Transverse colon (tissue), 4 donors: ENCODE measurements at regions not wholly inside any gene's neighbourhood (a gene's known extent, or its start where the extent isn't known, plus 50 kb on each side); places are given as distances from the start of the nearest gene placed in this dataset.

Experiments used
- DNase-seq: peaks from one replicate; pipeline ENCODE4 v3.0.0-alpha.2; 2019
- H3K27ac ChIP-seq, 4 donors: fragments of 200-600 bp; sonication (generic); 2 replicates each; pipeline ENCODE4 v1.5.1; 2016 to 2018; ENCODE audit warnings: inconsistent platforms in 4 of 4
- H3K27me3 ChIP-seq: fragments of 200-600 bp; sonication (generic); 2 replicates; pipeline ENCODE4 v1.5.1; 2017; ENCODE audit warnings: inconsistent platforms
- H3K36me3 ChIP-seq, 4 donors: fragments of 200-600 bp; sonication (generic); 2 replicates each; pipeline ENCODE4 v1.5.1; 2017 to 2019; ENCODE audit warnings: inconsistent platforms in 4 of 4
- H3K4me1 ChIP-seq, 4 donors: fragments of 200-600 bp; sonication (generic); 2 replicates each; pipeline ENCODE4 v1.5.1; 2017 to 2020; ENCODE audit warnings: inconsistent platforms in 4 of 4
- H3K4me3 ChIP-seq, 4 donors: fragments of 200-600 bp; sonication (generic); 1 replicate in 1 of 4; 2 replicates in 3 of 4; pipeline versions ENCODE4 v1.5.1 to v1.6.1; 2017 to 2019; ENCODE audit warnings: inconsistent platforms in 4 of 4
- H3K9me3 ChIP-seq, 2 donors: fragments of 200-600 bp; sonication (generic); 2 replicates each; pipeline ENCODE4 v1.5.1; 2017 to 2019; ENCODE audit warnings: inconsistent platforms in 2 of 2
- EP300 ChIP-seq: sonication (generic); formaldehyde crosslinking; IDR thresholded peaks from one replicate; pipeline ENCODE4 v1.6.1; 2017; ENCODE audit warnings: antibody characterized with exemption, low read depth
- POLR2A ChIP-seq: fragments of 450-650 bp; IDR thresholded peaks from one replicate; pipeline ENCODE4 v1.6.1; 2016; ENCODE audit warnings: antibody characterized with exemption, mild to moderate bottlenecking, moderate library complexity
- POLR2AphosphoS5 ChIP-seq, 3 donors: sonication (generic); formaldehyde crosslinking; IDR thresholded peaks; one replicate each; pipeline ENCODE4 v1.6.1; 2016; ENCODE audit warnings: antibody characterized with exemption in 3 of 3
- WGBS, 2 donors: methylation state at CpG; one replicate each; pipeline ENCODE4 v1.1.5; 2018; ENCODE audit warnings: low coverage in 1 of 2; 5-methylcytosine and 5-hydroxymethylcytosine counted together
- in situ Hi-C, 4 donors: fragments of 200-750 bp; cut with MboI; loops; one replicate each; pipeline versions ENCODE4 v1.15.0 to v1.15.1; 2017; ENCODE audit warnings: low sequenced_read_pairs in 3 of 4, low pct_ligation_motif_present in 1 of 4, low pct_unique_long_range_greater_than_20kb in 1 of 4
- intact Hi-C: fragments of 100-400 bp; cut with DNase I; formaldehyde crosslinking; loops from one replicate; pipeline ENCODE4 v1.15.1; 2023; ENCODE audit warnings: low total_unique reads
- TF ChIP-seq, protein P1 (sequence below), 5 experiments: fragments of 200-600 bp in 3 of 5; fragments of 450-650 bp in 2 of 5; sonication (generic) in 3 of 5; IDR thresholded peaks; 1 replicate in 2 of 5; 2 replicates in 3 of 5; pipeline ENCODE4 v1.5.1; 2016 to 2017; ENCODE audit warnings: antibody characterized with exemption in 5 of 5, inconsistent platforms in 3 of 5, mild to moderate bottlenecking in 2 of 5, moderate library complexity in 1 of 5

DNA sequence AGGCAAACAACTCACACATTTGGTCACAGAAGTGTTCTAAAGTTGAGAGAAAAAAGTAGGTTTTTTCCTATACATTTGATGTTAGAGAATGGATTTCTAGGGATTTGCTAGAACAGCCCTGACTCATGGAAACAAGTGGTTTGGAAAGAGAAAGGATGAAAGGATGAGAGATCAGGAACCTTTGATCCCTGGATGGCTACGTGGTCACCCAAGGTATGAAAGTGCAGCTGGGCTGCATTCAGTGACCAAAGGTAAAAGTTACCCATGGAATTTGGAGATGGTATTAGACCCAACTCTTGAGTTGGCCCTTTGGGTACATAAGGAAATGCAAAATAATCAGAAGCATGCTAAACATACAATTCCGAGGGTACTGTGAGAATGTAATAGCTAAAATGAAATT lies 61.3 kb upstream of the SPIN1 start:
- TF ChIP-seq EP300, result no peak
- no peak for TF ChIP-seq POLR2AphosphoS5 (IDR thresholded peaks at IDR 0.05)
- TF ChIP-seq, protein P1, sequence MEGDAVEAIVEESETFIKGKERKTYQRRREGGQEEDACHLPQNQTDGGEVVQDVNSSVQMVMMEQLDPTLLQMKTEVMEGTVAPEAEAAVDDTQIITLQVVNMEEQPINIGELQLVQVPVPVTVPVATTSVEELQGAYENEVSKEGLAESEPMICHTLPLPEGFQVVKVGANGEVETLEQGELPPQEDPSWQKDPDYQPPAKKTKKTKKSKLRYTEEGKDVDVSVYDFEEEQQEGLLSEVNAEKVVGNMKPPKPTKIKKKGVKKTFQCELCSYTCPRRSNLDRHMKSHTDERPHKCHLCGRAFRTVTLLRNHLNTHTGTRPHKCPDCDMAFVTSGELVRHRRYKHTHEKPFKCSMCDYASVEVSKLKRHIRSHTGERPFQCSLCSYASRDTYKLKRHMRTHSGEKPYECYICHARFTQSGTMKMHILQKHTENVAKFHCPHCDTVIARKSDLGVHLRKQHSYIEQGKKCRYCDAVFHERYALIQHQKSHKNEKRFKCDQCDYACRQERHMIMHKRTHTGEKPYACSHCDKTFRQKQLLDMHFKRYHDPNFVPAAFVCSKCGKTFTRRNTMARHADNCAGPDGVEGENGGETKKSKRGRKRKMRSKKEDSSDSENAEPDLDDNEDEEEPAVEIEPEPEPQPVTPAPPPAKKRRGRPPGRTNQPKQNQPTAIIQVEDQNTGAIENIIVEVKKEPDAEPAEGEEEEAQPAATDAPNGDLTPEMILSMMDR (IDR thresholded peaks at IDR 0.05), result no peak
- TF ChIP-seq POLR2A, result no peak
- Histone ChIP-seq H3K4me3 (no peak overlapping the region), H3K27me3 (no peaks in the 10 kb centered on the region), H3K27ac (no peak overlapping the region), H3K9me3 (no peaks in the 10 kb centered on the region), H3K36me3 (no peaks in the 10 kb centered on the region), H3K4me1 (no peaks in the 10 kb centered on the region)
- WGBS, 2 donors, result 86 to 88% methylated on average over 2 of the region's 2 CpGs
- intact Hi-C loops (no loop called here), in situ Hi-C loops (no loop called here)
- no peak for DNase-seq

- H3K4me3 ChIP-seq, result no peak overlapping the region
- H3K4me1 ChIP-seq, result no peaks in the 10 kb centered on the region
- no peaks in the 10 kb centered on the region for H3K9me3 ChIP-seq
- no peak for DNase-seq
- TF ChIP-seq POLR2AphosphoS5 (IDR thresholded peaks at IDR 0.05) (no peak), EP300 (no peak), POLR2A (no peak)
- TF ChIP-seq, protein P1 (IDR thresholded peaks at IDR 0.05), result no peak
- H3K27ac ChIP-seq, result no peak overlapping the region
- no peaks in the 10 kb centered on the region for H3K27me3 ChIP-seq
- in situ Hi-C loops (no loop called here), intact Hi-C loops (no loop called here)
- 87 to 93% methylated on average over 2 to 9 of the region's 9 CpGs for WGBS, 2 donors
- no peaks in the 10 kb centered on the region for H3K36me3 ChIP-seq
These were observed 62.2 kb upstream of the SPIN1 start for GRCh38 chr9:88326015-88326414.

- Histone ChIP-seq H3K4me1 (no peaks in the 10 kb centered on the region), H3K27ac (no peak overlapping the region), H3K36me3 (no peaks in the 10 kb centered on the region), H3K9me3 (no peaks in the 10 kb centered on the region), H3K4me3 (no peak overlapping the region), H3K27me3 (no peaks in the 10 kb centered on the region)
- TF ChIP-seq POLR2AphosphoS5 (IDR thresholded peaks at IDR 0.05) (no peak), POLR2A (no peak), EP300 (no peak)
- TF ChIP-seq, protein P1 (IDR thresholded peaks at IDR 0.05), result no peak
- intact Hi-C loops (no loop called here), in situ Hi-C loops (no loop called here)
- 55 to 73% methylated on average over 2 to 4 of the region's 4 CpGs for WGBS, 2 donors
- DNase-seq, result peak; percentile 26
These were observed 65.2 kb upstream of the SPIN1 start for GRCh38 chr9:88322906-88323566.

GRCh38 chr9:88321764-88322163 lies 66.5 kb upstream of the SPIN1 start:
- Histone ChIP-seq H3K27ac (no peak overlapping the region), H3K4me3 (no peak overlapping the region), H3K4me1 (no peaks in the 10 kb centered on the region), H3K9me3 (no peaks in the 10 kb centered on the region), H3K27me3 (no peaks in the 10 kb centered on the region), H3K36me3 (no peaks in the 10 kb centered on the region)
- in situ Hi-C loops (no loop called here), intact Hi-C loops (no loop called here)
- WGBS, 2 donors, result 85 to 90% methylated on average over 2 to 4 of the region's 4 CpGs
- DNase-seq, result no peak
- TF ChIP-seq EP300 (no peak), POLR2A (no peak), POLR2AphosphoS5 (IDR thresholded peaks at IDR 0.05) (no peak)
- TF ChIP-seq, protein P1 (IDR thresholded peaks at IDR 0.05), result no peak
